Upper lobe of left lung (tissue), 4 donors: ENCODE measurements at regions not wholly inside any gene's neighbourhood (a gene's known extent, or its start where the extent isn't known, plus 50 kb on each side); places are given as distances from the start of the nearest gene placed in this dataset.

Experiments
- CTCF ChIP-seq, 6 experiments: fragments of 450-650 bp in 4 of 6; fragments of 200-600 bp in 2 of 6; sonication (generic) in 2 of 6; IDR thresholded peaks; one replicate each; pipeline ENCODE4 v1.5.1; 2016 to 2019; ENCODE audit warnings: antibody characterized with exemption in 6 of 6
- EP300 ChIP-seq, 4 donors: sonication (generic); formaldehyde crosslinking; IDR thresholded peaks; one replicate each; pipeline ENCODE4 v1.5.1; 2017; ENCODE audit warnings: antibody characterized with exemption in 4 of 4, control low read depth in 2 of 4
- POLR2A ChIP-seq, 4 donors: fragments of 450-650 bp; IDR thresholded peaks; one replicate each; pipeline ENCODE4 v1.5.1; 2016 to 2017; ENCODE audit warnings: antibody characterized with exemption in 4 of 4, mild to moderate bottlenecking in 2 of 4
- POLR2AphosphoS5 ChIP-seq, 2 donors: sonication (generic); formaldehyde crosslinking; IDR thresholded peaks; one replicate each; pipeline ENCODE4 v1.5.1; 2017; ENCODE audit warnings: antibody characterized with exemption in 2 of 2

GRCh38 chr12:66960704-66961690 is 282.1 kb upstream of the GRIP1 start:
- TF ChIP-seq POLR2AphosphoS5 (IDR thresholded peaks at IDR 0.05) (no peak), CTCF (IDR thresholded peaks at IDR 0.05) (no peak), POLR2A (IDR thresholded peaks at IDR 0.05) (no peak), EP300 (IDR thresholded peaks at IDR 0.05) (no peak)
